Erythroblast (primary cell): ENCODE measurements at regions not wholly inside any gene's neighbourhood (a gene's known extent, or its start where the extent isn't known, plus 50 kb on each side); places are given as distances from the start of the nearest gene placed in this dataset.
"Not testable (repeated sequence)": the region's sequence is repeated elsewhere in the genome, so short reads cannot be mapped to it uniquely, and the experiment has no call there.

Source experiments
- DNase-seq, 2 experiments: peaks; one replicate each; lab custom pipeline; 2025; lab: John Stamatoyannopoulos, UW
- GATA1 ChIP-seq: IDR thresholded peaks from 2 replicates; pipeline ENCODE4 v1.6.1; 2011; ENCODE audit warnings: low read depth, mild to moderate bottlenecking, control low read depth, low read length, moderate library complexity
- POLR2A ChIP-seq: IDR thresholded peaks from 2 replicates; pipeline ENCODE4 v1.6.1; 2011; ENCODE audit warnings: mild to moderate bottlenecking, low read length

GRCh38 chr17:56707312-56708219 lies 114.1 kb downstream of the NOG start:
- TF ChIP-seq GATA1 (no peak), POLR2A (no peak)
- DNase-seq = no peak

GRCh38 chr17:56708220-56708558 lies 114.7 kb downstream of the NOG start:
- TF ChIP-seq GATA1 = no peak
- no peak for TF ChIP-seq POLR2A
- DNase-seq = no peak

GRCh38 chr17:56708670-56709410 lies 115.3 kb downstream of the NOG start:
- no peak for DNase-seq
- TF ChIP-seq GATA1 = no peak
- TF ChIP-seq POLR2A = no peak

DNA sequence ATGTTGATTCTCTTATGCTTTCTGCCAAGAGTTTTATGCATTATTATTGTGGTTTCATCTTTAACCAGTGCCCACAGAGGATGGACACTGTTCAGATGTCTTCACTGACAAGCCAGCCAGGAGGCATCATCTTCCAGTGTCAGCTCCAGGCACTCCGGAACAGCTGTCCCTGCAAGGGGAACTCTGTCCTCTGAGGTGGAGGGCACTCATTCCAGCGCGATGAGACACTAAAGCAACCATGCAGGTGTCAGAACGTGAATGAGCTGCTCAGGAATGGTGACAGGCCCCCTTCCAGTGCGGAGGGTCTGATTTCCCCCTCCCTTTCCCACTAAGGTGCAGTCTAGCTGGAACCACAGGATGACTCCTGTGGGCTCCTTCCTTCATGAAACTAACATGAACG lies 117.5 kb downstream of the NOG start:
- TF ChIP-seq GATA1 (no peak), POLR2A (no peak)
- DNase-seq = no peak

DNA sequence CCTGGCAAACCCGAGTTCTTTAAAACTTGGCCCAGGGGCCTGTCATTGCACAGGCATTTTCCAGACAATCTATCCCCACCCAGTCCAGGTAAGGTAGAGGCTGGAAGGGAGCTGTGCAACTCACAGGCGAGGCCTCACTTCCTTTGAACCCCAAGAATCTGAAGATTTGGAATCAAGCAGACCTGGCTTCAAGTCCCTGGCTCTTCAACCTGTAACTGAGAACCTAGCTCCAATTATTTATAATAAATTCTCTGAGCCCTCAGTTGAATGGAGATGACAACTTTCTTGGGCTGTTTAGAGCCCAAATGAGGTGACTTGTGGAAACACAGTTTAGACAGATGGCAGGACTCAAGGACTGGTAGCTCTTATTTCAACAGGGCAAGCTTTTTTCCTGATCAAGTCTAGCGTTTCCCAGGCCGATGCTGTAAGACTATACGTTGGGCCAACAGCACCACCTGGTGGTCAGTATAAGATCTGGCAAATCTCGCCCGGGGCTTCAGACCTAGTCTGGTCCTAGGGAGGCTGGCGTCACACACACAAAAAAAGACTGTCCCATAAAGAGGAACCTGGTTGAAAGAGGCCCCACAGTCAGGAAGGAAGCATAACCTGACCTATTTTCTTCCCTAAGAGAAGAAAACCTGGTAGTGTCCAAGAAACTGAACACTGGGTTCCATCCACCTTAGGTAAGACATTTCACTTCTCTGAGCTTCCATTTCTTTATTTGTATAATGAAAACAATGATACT lies 117.9 kb downstream of the C17orf67 start:
- TF ChIP-seq GATA1 (no peak), POLR2A (no peak)

DNA sequence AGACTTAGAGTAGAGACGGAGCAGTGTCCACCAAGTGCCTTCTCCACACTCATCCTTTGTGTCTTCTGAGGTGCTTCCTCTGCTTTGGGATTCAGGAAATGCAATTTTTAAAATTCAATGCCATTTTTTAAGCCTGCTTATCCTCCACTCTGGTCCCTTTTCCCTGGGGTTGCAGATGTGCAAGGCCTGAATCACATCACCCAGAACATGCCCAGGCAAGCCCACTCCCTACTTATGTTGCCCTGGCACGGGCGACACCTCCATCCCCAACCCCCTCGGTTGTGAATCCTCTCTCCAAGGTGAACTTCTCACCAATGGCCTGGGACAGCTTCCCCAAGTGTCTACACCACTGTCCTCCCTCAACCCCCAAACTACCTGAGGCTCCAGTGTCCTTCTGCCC lies 116.2 kb downstream of the C17orf67 start:
- no peak for TF ChIP-seq POLR2A
- TF ChIP-seq GATA1 = no peak
- DNase-seq = no peak

More for the DNA sequence above, 117.9 kb downstream of the C17orf67 start:
- peak; percentile 61 to 80 for DNase-seq

DNA sequence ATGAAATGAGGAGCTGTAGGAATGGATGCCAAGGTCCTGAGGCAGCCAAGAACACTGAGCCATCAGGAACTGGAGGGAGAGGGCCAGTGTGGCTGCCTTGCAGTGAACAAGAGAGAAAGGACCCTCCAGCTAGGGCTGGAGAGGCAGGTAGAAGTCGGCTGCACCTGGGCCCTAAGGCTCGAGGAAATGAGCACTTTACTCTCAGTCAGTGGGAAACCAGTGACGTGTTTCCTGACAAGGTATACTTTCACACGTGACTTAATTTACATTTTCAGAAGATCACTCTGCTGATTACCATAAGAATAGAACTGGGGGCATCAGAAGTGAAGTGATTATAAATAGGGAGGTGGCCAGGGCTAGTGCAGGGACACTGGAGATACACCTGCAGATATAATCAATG lies 115.2 kb downstream of the C17orf67 start:
- no peak for DNase-seq
- TF ChIP-seq GATA1 = no peak
- TF ChIP-seq POLR2A = no peak

DNA sequence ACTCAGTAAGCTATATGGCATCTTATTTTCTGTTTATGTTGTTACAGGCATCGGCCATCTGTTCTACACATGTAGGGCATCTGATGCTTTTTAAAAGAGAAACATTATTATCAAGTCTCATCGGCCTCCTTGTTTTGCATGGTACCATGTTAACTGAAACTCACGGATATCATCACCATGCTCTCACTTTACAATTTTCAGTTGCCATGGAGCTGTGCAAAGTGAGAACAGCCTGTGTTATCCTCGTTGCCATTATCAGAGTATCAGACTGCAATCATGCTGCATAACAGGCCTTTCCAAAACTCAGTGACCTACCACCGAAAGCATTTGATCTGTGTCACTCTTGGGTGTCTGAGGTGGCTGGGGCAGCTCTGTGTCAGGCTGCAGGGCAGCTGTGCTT lies 110.3 kb downstream of the C17orf67 start:
- TF ChIP-seq POLR2A (no peak), GATA1 (no peak)
- no peak for DNase-seq

DNA sequence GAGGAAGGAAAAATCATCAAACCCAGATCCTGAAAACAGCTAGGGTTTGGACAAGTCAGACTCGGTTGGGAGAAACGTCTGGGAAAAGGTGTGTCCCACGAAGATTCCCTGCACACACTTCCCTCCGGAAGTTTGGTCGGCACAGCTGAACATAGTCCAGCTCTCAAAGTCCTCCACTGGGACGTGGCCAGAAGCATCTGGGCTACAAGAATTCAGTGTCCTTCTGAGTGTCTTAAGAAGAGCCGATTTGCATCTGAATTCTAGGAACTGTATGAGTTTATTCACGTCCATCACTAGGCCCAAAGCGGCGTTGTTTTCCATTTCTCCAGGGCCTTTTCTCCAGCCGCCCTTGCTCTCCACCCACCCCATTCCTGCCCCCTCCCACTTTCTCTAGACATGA lies 109.1 kb downstream of the C17orf67 start:
- DNase-seq = no peak
- no peak for TF ChIP-seq POLR2A
- TF ChIP-seq GATA1 = no peak

GRCh38 chr17:56725144-56725543 lies 108.6 kb downstream of the C17orf67 start:
- TF ChIP-seq GATA1 (no peak), POLR2A (no peak)
- DNase-seq = no peak

DNA sequence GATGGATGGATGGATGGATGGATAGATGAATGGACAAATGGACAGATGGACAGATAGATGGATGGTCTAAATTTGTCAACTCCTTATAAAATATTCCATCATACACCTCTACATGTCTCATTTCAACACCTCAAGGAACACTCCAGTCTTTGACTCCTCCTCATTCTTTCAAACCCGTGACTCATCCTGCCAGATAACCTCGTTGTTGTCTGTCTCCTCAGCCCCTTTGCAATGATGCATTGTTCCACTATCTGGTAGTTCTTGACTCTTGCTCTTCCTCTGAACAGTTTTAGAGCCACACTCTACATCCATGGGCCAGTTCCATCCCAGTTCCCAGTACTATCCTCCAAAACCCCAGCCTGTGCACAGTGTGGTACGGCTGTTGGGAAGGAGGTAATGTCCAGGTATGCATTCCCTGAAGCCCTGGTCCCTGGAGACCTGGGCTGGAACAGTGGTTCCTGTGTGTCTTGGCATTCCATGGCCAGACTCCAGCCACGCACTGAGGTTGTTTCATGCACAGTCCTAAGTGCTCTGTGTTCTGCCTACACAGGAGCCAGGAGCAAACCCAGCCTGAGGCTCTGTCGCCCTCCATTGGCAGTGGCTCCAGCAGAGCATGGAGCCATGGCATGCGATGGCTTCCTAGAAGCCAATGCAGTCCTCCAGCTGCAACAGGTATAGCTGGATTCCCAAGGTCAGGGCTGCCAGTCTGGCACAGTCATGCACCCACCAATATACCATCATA lies 105.7 kb downstream of the C17orf67 start:
- TF ChIP-seq POLR2A = no peak
- no peak for TF ChIP-seq GATA1
- DNase-seq = no peak

DNA sequence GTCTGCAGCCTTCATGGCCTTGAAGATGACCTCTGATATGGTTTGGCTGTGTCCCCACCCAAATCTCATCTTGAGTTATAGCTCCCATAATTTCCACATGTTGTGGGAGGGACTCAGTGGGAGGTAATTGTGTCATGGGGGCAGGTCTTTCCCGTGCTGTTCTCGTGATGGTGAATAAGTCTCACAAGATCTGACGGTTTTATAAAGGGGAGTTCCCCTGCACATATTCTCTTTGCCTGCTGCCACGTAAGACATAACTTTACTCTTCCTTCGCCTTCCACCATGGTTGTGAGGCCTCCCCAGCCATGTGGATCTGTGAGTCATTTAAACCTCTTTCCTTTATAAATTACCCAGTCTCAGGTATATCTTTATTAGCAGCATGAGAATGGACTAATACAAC lies 102.6 kb downstream of the C17orf67 start:
- DNase-seq = not testable (repeated sequence)

GRCh38 chr17:56733833-56734232 lies 99.9 kb downstream of the C17orf67 start:
- no peak for DNase-seq
- TF ChIP-seq POLR2A = no peak
- no peak for TF ChIP-seq GATA1

- TF ChIP-seq GATA1 (no peak), POLR2A (no peak)
- no peak for DNase-seq
These were observed 97.9 kb downstream of the C17orf67 start for GRCh38 chr17:56735842-56736241.
